Panc1 (cell line): ENCODE measurements at regions not wholly inside any gene's neighbourhood (a gene's known extent, or its start where the extent isn't known, plus 50 kb on each side); places are given as distances from the start of the nearest gene placed in this dataset.

Experiments
- ATAC-seq: fragments of 200-7000 bp; cut with Tn5 transposase; 2 replicates; pipeline ENCODE4 v1.9.1; 2020; ENCODE audit warnings: mild to moderate bottlenecking, moderate library complexity
- BruUV-seq: library from RNA; stranded (reverse); fragments of 400-500 nt; replicated peaks from 2 replicates; lab custom pipeline; 2021; lab: Mats Ljungman, UMichigan
- CTCF ChIA-PET: fragments of 300-600 bp; sonication (Branson Sonifier 250); formaldehyde crosslinking; loops from one replicate; lab custom pipeline; 2022; ENCODE audit warnings: antibody characterized with exemption; lab: Charles Lee
- POLR2A ChIA-PET: fragments of 300-600 bp; sonication (Branson Sonifier 250); formaldehyde crosslinking; loops from one replicate; lab custom pipeline; 2022; ENCODE audit warnings: antibody characterized with exemption; lab: Charles Lee
- DNase-seq: peaks from one replicate; pipeline ENCODE4 v3.0.0-alpha.2; 2010; ENCODE audit warnings: low read depth, low spot score
- H3K27ac ChIP-seq: 2 replicates; pipeline ENCODE4 v1.5.1; 2011; ENCODE audit warnings: mild to moderate bottlenecking, low read length, inconsistent platforms
- H3K27me3 ChIP-seq: fragments of 200-500 bp; sonication (Bioruptor generic); 2 replicates; pipeline ENCODE4 v1.6.0; 2014; ENCODE audit warnings: low read length, inconsistent platforms; ENCODE audit not compliant: control insufficient read depth, insufficient read depth
- H3K36me3 ChIP-seq: fragments of 200-500 bp; sonication (Bioruptor generic); 2 replicates; pipeline ENCODE4 v1.5.1; 2014; ENCODE audit warnings: inconsistent platforms, mild to moderate bottlenecking, low read length, moderate library complexity; ENCODE audit not compliant: control insufficient read depth, insufficient read depth
- H3K4me1 ChIP-seq: 2 replicates; pipeline ENCODE4 v1.5.1; 2011; ENCODE audit warnings: inconsistent platforms, mild to moderate bottlenecking, low read length, moderate library complexity; ENCODE audit not compliant: control insufficient read depth, insufficient read depth
- H3K4me3 ChIP-seq, 2 experiments: 2 replicates each; pipeline ENCODE4 v1.5.1; 2011 to 2012; ENCODE audit warnings: low read depth in 2 of 2, low read length in 2 of 2, mild to moderate bottlenecking in 2 of 2, inconsistent platforms in 1 of 2, moderate library complexity in 1 of 2
- H3K9me3 ChIP-seq: fragments of 200-500 bp; sonication (Bioruptor generic); 2 replicates; pipeline ENCODE4 v1.5.1; 2014; ENCODE audit warnings: low read depth, mild to moderate bottlenecking, inconsistent platforms, low read length, moderate library complexity; ENCODE audit not compliant: control insufficient read depth, insufficient read depth
- POLR2AphosphoS5 ChIP-seq: IDR thresholded peaks from 2 replicates; pipeline ENCODE4 v1.6.1; 2012; ENCODE audit warnings: mild to moderate bottlenecking, low read depth, low read length, moderate library complexity
- SIN3A ChIP-seq: IDR thresholded peaks from 2 replicates; pipeline ENCODE4 v1.6.1; 2012; ENCODE audit warnings: low read depth, mild to moderate bottlenecking, low read length, moderate library complexity, borderline replicate concordance; ENCODE audit not compliant: insufficient read depth
- TCF7L2 ChIP-seq: IDR thresholded peaks from 2 replicates; pipeline ENCODE4 v1.6.1; 2011; ENCODE audit warnings: mild to moderate bottlenecking, low read depth, low read length, inconsistent platforms
- in situ Hi-C: cut with HindIII; loops from 2 replicates; pipeline ENCODE4 v1.10.0; 2016; ENCODE audit warnings: low sequenced_read_pairs, low pct_unique_long_range_greater_than_20kb
- intact Hi-C: fragments of 100-400 bp; cut with micrococcal nuclease; formaldehyde crosslinking; loops from one replicate; pipeline ENCODE4 v1.10.0; 2022; ENCODE audit not compliant: unreplicated experiment
- TF ChIP-seq, protein P1 (sequence below): fragments of 450-650 bp; IDR thresholded peaks from 2 replicates; pipeline ENCODE4 v1.5.1; 2017; ENCODE audit warnings: mild to moderate bottlenecking
- TF ChIP-seq, protein P2 (sequence below), 2 experiments: IDR thresholded peaks; 2 replicates each; pipeline ENCODE4 v1.6.1; 2011 to 2012; ENCODE audit warnings: low read depth in 2 of 2, control low read depth in 1 of 2, low read length in 1 of 2, mild to moderate bottlenecking in 1 of 2, moderate library complexity in 1 of 2; ENCODE audit not compliant: insufficient read depth in 1 of 2

DNA sequence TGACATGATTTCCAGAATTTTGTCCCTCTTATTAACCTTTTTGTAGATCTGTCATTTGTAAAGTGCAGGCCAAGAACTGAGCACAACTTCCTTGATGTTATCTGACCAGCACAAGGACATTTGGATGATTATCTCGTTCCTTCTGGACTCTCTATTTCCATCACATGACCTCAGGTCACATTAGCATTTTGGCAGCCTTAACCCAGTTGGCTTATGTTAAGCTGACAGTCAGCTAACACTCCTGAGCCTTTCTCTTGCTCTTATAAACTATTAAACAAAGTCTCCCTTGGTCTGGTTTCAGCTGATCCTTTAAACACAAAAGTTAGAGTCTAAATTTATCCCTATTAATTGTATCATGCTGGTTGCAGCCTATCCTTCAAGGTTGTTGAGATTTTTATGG lies 167.2 kb upstream of the RBBP8 start:
- ChIA-PET POLR2A (no interaction called here), CTCF (no interaction called here)
- intact Hi-C loops (no loop called here), in situ Hi-C loops (no loop called here)
- no peak overlapping the region for H3K4me3 ChIP-seq
- H3K27ac ChIP-seq: no peak overlapping the region
- no peaks in the 10 kb centered on the region for H3K9me3 ChIP-seq
- TF ChIP-seq, protein P1, sequence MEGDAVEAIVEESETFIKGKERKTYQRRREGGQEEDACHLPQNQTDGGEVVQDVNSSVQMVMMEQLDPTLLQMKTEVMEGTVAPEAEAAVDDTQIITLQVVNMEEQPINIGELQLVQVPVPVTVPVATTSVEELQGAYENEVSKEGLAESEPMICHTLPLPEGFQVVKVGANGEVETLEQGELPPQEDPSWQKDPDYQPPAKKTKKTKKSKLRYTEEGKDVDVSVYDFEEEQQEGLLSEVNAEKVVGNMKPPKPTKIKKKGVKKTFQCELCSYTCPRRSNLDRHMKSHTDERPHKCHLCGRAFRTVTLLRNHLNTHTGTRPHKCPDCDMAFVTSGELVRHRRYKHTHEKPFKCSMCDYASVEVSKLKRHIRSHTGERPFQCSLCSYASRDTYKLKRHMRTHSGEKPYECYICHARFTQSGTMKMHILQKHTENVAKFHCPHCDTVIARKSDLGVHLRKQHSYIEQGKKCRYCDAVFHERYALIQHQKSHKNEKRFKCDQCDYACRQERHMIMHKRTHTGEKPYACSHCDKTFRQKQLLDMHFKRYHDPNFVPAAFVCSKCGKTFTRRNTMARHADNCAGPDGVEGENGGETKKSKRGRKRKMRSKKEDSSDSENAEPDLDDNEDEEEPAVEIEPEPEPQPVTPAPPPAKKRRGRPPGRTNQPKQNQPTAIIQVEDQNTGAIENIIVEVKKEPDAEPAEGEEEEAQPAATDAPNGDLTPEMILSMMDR: no peak
- no peak for TF ChIP-seq TCF7L2
- TF ChIP-seq POLR2AphosphoS5: no peak
- no peak for TF ChIP-seq SIN3A
- TF ChIP-seq, protein P2, sequence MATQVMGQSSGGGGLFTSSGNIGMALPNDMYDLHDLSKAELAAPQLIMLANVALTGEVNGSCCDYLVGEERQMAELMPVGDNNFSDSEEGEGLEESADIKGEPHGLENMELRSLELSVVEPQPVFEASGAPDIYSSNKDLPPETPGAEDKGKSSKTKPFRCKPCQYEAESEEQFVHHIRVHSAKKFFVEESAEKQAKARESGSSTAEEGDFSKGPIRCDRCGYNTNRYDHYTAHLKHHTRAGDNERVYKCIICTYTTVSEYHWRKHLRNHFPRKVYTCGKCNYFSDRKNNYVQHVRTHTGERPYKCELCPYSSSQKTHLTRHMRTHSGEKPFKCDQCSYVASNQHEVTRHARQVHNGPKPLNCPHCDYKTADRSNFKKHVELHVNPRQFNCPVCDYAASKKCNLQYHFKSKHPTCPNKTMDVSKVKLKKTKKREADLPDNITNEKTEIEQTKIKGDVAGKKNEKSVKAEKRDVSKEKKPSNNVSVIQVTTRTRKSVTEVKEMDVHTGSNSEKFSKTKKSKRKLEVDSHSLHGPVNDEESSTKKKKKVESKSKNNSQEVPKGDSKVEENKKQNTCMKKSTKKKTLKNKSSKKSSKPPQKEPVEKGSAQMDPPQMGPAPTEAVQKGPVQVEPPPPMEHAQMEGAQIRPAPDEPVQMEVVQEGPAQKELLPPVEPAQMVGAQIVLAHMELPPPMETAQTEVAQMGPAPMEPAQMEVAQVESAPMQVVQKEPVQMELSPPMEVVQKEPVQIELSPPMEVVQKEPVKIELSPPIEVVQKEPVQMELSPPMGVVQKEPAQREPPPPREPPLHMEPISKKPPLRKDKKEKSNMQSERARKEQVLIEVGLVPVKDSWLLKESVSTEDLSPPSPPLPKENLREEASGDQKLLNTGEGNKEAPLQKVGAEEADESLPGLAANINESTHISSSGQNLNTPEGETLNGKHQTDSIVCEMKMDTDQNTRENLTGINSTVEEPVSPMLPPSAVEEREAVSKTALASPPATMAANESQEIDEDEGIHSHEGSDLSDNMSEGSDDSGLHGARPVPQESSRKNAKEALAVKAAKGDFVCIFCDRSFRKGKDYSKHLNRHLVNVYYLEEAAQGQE (IDR thresholded peaks at IDR 0.05; ENCODE audit: insufficient read depth in 1 of 2, low read depth in 2 of 2, low read length in 1 of 2): no peak
- BruUV-seq: no TSS peak
- no peaks in the 10 kb centered on the region; the same call in 1 of the 2 replicates for H3K27me3 ChIP-seq
- H3K4me1 ChIP-seq: no peaks in the 10 kb centered on the region
- ATAC-seq (no peak), DNase-seq (no peak)
- H3K36me3 ChIP-seq: no peaks in the 10 kb centered on the region

DNA sequence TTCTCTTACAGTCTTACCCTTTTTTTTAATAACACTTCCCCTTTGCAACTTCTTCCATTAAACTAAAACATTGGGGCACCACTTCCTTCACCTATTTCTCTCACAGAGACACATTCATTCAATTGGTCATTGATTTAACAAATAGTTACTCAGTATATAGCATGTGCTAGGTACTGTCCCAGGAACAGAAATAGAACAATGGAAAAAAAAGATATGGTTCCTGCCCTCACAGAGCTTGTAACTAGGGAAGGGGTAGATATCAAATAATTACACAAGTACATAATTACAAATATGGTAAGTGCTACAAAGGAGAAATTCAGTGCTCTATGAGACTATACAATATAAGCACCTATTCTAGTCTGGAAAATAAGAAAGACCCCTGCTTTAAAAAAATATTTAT lies 165.5 kb upstream of the RBBP8 start:
- ATAC-seq (no peak), DNase-seq (no peak)
- H3K36me3 ChIP-seq: no peaks in the 10 kb centered on the region
- intact Hi-C loops: no loop called here
- H3K4me3 ChIP-seq: no peak overlapping the region
- no peaks in the 10 kb centered on the region; the same call in 1 of the 2 replicates for H3K27me3 ChIP-seq
- no TSS peak for BruUV-seq
- POLR2A ChIA-PET: no interaction called here
- no peaks in the 10 kb centered on the region for H3K9me3 ChIP-seq
- in situ Hi-C loops: no loop called here
- CTCF ChIA-PET: no interaction called here
- TF ChIP-seq, protein P1: no peak
- no peak for TF ChIP-seq TCF7L2
- TF ChIP-seq, protein P2 (IDR thresholded peaks at IDR 0.05; ENCODE audit: insufficient read depth in 1 of 2, low read depth in 2 of 2, low read length in 1 of 2): no peak
- no peak for TF ChIP-seq POLR2AphosphoS5
- TF ChIP-seq SIN3A: no peak
- H3K4me1 ChIP-seq: no peaks in the 10 kb centered on the region
- H3K27ac ChIP-seq: no peak overlapping the region
